H1 (cell line): ENCODE measurements at regions not wholly inside any gene's neighbourhood (a gene's known extent, or its start where the extent isn't known, plus 50 kb on each side); places are given as distances from the start of the nearest gene placed in this dataset.

ENCODE experiments used
- EZH2 ChIP-seq: fragments of 200-600 bp; sonication (generic); IDR thresholded peaks from 2 replicates; pipeline ENCODE4 v1.7.1; 2012; ENCODE audit warnings: low read depth, mild to moderate bottlenecking, moderate library complexity, low read length, inconsistent platforms; ENCODE audit not compliant: severe bottlenecking

GRCh38 chr16:86176462-86176861 lies 277.5 kb downstream of the IRF8 start (continued):
- no peak for TF ChIP-seq EZH2
